ENCODE measurements at regions not wholly inside any gene's neighbourhood (a gene's known extent, or its start where the extent isn't known, plus 50 kb on each side); places are given as distances from the start of the nearest gene placed in this dataset.

- DNase-seq: no peak
Measured at GRCh38 chr6:8764733-8765132, 329.4 kb upstream of the SLC35B3 start.

- no peak for DNase-seq
Measured at GRCh38 chr6:8760951-8761350, 325.6 kb upstream of the SLC35B3 start.

- no peak for DNase-seq
Measured at GRCh38 chr6:8758412-8758811, 323.1 kb upstream of the SLC35B3 start.

GRCh38 chr6:8750627-8751026, 315.3 kb upstream of the SLC35B3 start:
- no peak for DNase-seq

DNA sequence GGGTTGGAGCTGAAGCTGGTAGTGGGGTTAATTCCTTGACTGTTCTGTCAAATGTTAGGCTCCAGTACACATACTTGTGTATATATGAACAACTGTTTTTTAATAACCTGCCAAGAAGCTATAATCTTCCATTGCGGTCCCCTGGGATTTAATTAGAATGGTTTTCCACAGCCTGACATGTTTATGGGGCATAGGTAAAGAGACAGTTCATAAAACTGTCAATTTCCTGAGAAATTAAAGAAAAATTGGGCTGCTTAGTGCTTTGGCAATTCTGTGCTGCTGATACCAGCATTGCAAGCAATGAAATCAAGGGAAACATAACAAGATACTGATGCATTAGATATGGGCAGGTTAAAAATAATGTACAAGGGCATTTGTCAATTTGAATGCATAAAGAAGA, 314.1 kb upstream of the SLC35B3 start:
- DNase-seq: no peak

DNA sequence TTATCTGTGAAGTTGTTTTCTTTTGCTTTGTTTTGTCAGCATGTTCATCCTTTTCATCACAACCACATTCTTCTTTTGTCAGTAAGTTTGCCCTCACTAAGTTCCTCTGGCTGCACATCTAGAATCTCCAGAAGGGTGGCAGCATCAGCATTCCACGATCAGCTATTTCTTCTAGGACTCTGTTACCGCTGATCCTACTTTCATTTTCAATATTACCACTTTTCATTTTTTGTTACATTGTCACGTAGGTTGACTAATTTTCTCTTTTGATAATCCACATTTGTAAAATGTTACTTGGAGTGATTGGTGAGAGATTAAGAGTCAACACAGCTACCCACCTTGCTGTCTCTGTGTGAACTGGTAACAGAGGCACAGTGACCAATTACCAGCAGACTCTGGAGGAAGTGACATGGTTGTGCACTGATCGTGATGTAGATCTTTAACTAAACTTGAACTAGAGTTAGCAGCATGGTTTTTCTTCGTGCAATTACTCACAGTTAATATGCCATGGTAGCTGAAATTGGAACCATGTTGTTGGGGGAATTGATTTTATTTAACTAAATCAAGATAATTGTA, 307.9 kb upstream of the SLC35B3 start:
- DNase-seq: no peak

- no peak for DNase-seq
Measured at GRCh38 chr6:8739454-8739853, 304.1 kb upstream of the SLC35B3 start.

DNA sequence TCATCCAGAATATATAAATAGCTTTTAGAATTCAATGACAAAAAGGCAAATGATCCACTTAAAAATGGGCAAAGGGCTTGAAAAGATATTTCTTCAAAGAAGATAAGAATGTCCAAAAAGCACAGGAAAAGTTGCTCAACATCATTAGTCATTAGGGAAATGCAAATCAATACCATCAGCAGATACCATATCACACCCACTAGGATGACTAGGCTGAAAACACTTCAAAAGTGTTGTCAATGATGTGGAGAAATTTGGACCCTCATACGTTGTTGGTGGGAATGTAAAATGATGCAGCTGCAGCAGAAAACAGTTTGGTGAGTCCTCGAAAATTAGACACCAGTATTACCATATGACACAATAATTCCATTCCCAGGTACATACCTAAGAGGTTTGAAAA, 303.6 kb upstream of the SLC35B3 start:
- DNase-seq: no peak

DNA sequence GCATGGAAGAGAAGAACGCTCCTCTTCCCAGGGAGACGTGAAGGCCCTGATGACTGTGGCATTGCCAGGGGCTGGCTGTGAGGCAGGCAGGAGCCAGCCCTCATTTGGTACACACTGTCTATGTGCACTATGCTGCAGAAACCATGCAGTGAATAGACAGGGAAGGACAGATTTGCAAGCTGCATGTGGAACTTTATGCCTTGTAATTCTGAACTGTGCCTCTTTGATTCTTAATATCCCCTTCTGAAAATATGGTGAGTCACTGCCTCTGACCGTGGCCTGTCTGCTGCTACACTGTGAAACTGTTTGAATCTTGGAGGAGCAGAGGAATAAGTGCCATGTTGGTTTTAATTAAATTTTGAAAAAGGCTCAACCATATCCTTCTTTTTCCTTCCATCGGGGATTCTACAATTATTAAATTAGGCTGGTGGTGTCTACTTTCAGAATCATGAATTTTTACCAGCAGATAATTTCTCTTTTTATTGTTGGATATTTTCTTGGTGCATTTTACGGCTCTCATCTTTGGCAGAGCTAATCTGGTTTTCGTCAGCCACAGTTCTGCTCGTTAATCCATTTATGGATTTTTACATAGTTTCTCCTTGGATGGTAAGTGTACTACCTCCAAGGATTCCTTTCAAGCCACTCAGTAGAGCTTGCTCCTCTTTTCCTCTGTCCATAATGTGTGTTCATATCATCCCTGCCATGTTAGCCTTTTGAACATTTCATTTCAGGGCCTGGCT, 301.0 kb upstream of the SLC35B3 start:
- DNase-seq: no peak

DNA sequence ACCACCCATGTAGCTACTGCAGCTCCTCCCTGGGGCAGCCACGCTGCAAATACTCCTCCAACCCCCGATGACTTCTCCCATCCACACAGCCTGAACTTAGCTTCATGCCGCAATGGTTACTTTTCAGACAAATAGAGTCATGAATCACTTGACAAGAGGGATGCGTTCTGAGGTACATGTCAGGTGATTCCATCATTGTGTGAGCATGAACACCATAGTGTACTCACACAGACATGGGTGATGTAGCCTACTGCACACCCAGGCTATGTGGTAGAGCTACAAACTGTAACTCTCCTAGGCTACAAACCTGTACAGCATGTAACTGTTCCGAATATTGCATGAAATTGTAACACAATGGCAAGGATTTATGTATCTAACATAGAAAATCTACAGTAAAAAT, 298.5 kb upstream of the SLC35B3 start:
- DNase-seq: no peak

DNA sequence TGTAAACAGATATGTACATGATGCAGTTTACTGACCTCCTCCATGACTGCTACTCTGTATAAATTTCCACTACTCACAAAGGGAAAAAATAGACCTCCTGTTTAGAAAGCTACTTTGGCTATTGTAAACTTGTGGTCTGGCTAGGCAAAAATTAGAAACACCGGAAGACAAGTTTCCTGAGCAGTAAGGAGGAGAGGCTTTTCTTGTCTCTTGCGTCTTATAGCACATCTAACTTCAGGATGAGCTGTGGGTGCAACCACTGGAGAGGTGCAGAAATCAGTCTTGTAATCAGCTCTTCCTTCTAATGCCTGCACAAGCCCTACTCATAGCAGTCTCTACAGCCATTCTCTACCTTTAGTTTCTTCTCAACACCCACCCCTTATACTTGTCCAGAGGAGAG, 296.5 kb upstream of the SLC35B3 start:
- no peak for DNase-seq

DNA sequence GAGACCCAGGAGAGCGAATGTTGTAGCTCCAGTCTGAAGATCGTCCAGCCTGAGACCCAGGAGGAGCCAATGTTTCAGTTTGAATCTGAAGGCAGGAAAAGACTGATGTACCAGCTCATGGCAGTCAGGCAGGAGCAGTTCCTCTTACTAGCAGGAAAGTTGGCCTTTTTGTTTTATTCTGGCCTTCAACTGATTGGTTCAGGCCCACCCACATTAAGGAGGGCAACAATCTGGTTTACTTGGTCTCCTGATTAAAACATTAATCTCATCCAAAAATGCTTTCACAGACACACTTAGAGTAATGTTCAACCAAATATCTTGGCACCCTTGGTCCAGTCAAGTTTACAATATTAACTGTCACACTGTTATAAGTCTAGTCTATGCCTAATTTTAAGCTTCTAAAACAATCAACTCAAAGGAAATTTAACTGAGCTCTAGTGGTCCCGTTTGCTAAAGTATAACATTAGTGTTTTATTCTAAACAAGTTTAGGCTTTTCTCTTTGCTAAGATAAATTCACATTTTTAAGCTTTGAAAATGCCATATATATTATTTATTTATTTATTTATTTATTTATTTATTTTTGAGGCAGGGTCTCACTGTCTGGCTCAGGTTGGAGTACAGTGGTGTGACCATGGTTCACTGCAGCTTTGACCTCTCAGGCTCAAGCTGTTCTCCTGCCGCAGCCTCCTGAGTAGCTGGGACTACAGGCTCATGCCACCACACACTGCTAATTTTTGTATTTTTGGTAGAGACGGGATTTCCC, 275.5 kb upstream of the SLC35B3 start:
- DNase-seq: no peak

- no peak for DNase-seq
Measured at GRCh38 chr6:8707956-8708772, 272.8 kb upstream of the SLC35B3 start.

DNA sequence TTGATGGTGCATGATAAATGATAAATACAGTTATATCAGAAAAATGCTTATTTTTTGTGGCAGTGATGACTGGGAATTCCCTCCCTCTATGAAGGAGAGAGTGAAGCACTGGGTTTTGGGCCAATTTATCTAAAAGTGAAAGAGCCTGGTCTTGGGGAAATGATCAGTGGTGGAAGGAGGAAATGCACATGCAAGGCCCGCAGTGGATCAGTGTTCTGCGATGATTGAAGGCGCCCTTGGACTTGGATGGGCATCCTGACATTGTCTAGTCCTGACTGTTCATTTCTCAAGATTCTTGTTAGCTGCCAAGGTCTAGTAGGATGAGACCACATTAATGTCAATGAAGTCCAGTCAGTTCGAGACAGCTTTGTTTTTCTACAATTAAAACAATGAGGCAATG, 272.0 kb upstream of the SLC35B3 start:
- DNase-seq: no peak

- no peak for DNase-seq
Measured at GRCh38 chr6:8705435-8706020, 270.2 kb upstream of the SLC35B3 start.

- no peak for DNase-seq
Measured at GRCh38 chr6:8703059-8703458, 267.7 kb upstream of the SLC35B3 start.

- DNase-seq: no peak
Measured at GRCh38 chr6:8688821-8689220, 253.5 kb upstream of the SLC35B3 start.

GRCh38 chr6:8686077-8686476, 250.7 kb upstream of the SLC35B3 start:
- no peak for DNase-seq

DNA sequence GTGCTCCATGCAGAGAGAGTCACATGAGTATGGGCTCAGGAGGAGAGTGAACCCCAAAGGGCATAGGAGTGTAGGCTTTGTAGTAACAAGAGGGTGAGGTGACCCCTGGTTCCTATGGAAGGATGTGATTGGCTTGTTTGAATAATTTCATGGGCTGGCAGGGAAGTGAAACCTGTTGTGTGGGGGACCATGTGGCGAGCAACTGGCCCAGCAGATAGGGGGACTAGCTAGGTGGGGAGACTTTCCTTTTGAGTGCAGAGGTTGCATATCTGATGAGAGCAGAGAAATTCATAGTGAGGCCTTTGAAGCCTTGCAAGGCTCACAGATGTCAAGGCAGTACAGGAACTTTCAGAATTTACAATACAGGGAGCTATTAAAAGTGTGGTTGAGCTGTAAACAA, 247.9 kb upstream of the SLC35B3 start:
- DNase-seq: no peak

GRCh38 chr6:8679823-8680222, 244.5 kb upstream of the SLC35B3 start:
- DNase-seq: no peak

- no peak for DNase-seq
Measured at GRCh38 chr6:8678466-8678865, 243.1 kb upstream of the SLC35B3 start.

DNA sequence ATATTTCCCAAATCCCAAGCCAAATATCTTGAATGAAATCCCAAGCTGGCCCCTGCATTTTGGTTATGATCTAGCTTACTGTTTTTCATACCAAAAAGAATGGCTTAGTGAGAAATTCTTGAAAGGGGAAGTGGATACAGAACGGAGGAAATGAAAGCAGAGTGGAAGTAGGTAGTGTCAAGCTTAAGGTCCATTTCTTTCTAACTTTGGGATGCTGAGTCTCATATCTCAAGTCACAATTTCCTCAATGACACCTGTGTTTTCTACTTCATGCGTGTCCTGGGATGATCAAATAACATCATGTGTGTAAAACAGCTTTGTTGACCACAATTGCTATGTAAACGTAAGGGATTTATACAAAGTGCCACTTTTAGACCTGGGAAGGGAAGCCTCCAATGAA, 238.8 kb upstream of the SLC35B3 start:
- DNase-seq: no peak

GRCh38 chr6:8672882-8673281, 237.5 kb upstream of the SLC35B3 start:
- DNase-seq: no peak
